ENCODE measurements at regions not wholly inside any gene's neighbourhood (a gene's known extent, or its start where the extent isn't known, plus 50 kb on each side); places are given as distances from the start of the nearest gene placed in this dataset.

- DNase-seq (peak; percentile 67 to 83), ATAC-seq (peak in 3 of 4 donors; percentile 63 to 87 (median 80))
- TF ChIP-seq CTCF (IDR thresholded peaks at IDR 0.05), result peak; percentile 85
- Histone ChIP-seq H3K27me3 (ENCODE audit: insufficient read depth in 3 of 3, low read length in 2 of 3) (no peaks in the 10 kb centered on the region), H3K36me3 (ENCODE audit: insufficient read depth in 1 of 2, low read depth in 1 of 2) (no peaks in the 10 kb centered on the region), H3K4me3 (no peak overlapping the region), H3K27ac (no peak overlapping the region), H3K4me1 (no peaks in the 10 kb centered on the region), H3K9me3 (no peaks in the 10 kb centered on the region)
- WGBS, 3 donors, result 27 to 30% (median 27%) methylated on average over 6 of the region's 6 CpGs
- intact Hi-C loops (cut with DNase I), result loop anchor here (2.0 to 5.0 kb wide), 2 partner anchors 81 to 82 kb away; no protein-coding TSS in a partner anchor
These were observed 51.4 kb upstream of the CHSY3 start for GRCh38 chr5:129852747-129853352.

GRCh38 chr5:129853588-129853987, 50.7 kb upstream of the CHSY3 start:
- intact Hi-C loops (cut with DNase I), result loop anchor here (2.0 to 5.0 kb wide), 2 partner anchors 81 to 83 kb away; no protein-coding TSS in a partner anchor
- 32 to 43% (median 40%) methylated on average over 5 of the region's 5 CpGs for WGBS, 3 donors
- no peak overlapping the region for H3K27ac ChIP-seq

More at GRCh38 chr5:129853588-129853987, 50.7 kb upstream of the CHSY3 start:
- Histone ChIP-seq H3K4me1 (no peaks in the 10 kb centered on the region), H3K4me3 (no peak overlapping the region), H3K27me3 (ENCODE audit: insufficient read depth in 3 of 3, low read length in 2 of 3) (no peaks in the 10 kb centered on the region), H3K36me3 (ENCODE audit: insufficient read depth in 1 of 2, low read depth in 1 of 2) (no peaks in the 10 kb centered on the region), H3K9me3 (no peaks in the 10 kb centered on the region)
- no peak for DNase-seq
- TF ChIP-seq CTCF (IDR thresholded peaks at IDR 0.05), result no peak
- no peak for ATAC-seq
